GM23248 (cell line): ENCODE measurements at regions not wholly inside any gene's neighbourhood (a gene's known extent, or its start where the extent isn't known, plus 50 kb on each side); places are given as distances from the start of the nearest gene placed in this dataset.

Source experiments
- EZH2 ChIP-seq: fragments of 200-600 bp; sonication (generic); IDR thresholded peaks from 2 replicates; pipeline ENCODE4 v1.6.1; 2018; ENCODE audit warnings: antibody characterized with exemption, mild to moderate bottlenecking; ENCODE audit not compliant: insufficient read depth, poor library complexity, severe bottlenecking
- EZH2phosphoT487 ChIP-seq: fragments of 200-600 bp; sonication (generic); IDR thresholded peaks from 2 replicates; pipeline ENCODE4 v1.6.1; 2018; ENCODE audit warnings: antibody characterized with exemption, moderate library complexity, mild to moderate bottlenecking, low read depth; ENCODE audit not compliant: insufficient read depth

- TF ChIP-seq EZH2phosphoT487 (no peak), EZH2 (no peak)
Measured at GRCh38 chr2:163046615-163047014, 208.0 kb upstream of the KCNH7 start.
